Esophagus squamous epithelium (tissue), 4 donors: ENCODE measurements at regions not wholly inside any gene's neighbourhood (a gene's known extent, or its start where the extent isn't known, plus 50 kb on each side); places are given as distances from the start of the nearest gene placed in this dataset.

Experiments
- CTCF ChIP-seq, 6 experiments: fragments of 450-650 bp in 4 of 6; fragments of 200-600 bp in 2 of 6; sonication (generic) in 2 of 6; IDR thresholded peaks; one replicate each; pipeline ENCODE4 v1.5.1; 2016 to 2019; ENCODE audit warnings: antibody characterized with exemption in 6 of 6, mild to moderate bottlenecking in 4 of 6, moderate library complexity in 4 of 6
- POLR2A ChIP-seq, 4 donors: fragments of 450-650 bp; IDR thresholded peaks; one replicate each; pipeline ENCODE4 v1.6.1; 2017; ENCODE audit warnings: antibody characterized with exemption in 4 of 4, mild to moderate bottlenecking in 4 of 4, moderate library complexity in 3 of 4

- no peak for TF ChIP-seq CTCF (IDR thresholded peaks at IDR 0.05)
- TF ChIP-seq POLR2A (IDR thresholded peaks at IDR 0.05): no peak
These were observed 129.2 kb upstream of the TSC22D2 start for GRCh38 chr3:150278843-150279381.
